ENCODE measurements at regions not wholly inside any gene's neighbourhood (a gene's known extent, or its start where the extent isn't known, plus 50 kb on each side); places are given as distances from the start of the nearest gene placed in this dataset.

- TF ChIP-seq ARNT (IDR thresholded peaks at IDR 0.05) (no peak), L3MBTL2 (conservative IDR thresholded peaks at IDR 0.05) (no peak), SP1 (IDR thresholded peaks at IDR 0.05) (no peak)
These were observed 579.4 kb upstream of the RIOK2 start for GRCh38 chr5:97762483-97762882.
